H1 (cell line): ENCODE measurements at regions not wholly inside any gene's neighbourhood (a gene's known extent, or its start where the extent isn't known, plus 50 kb on each side); places are given as distances from the start of the nearest gene placed in this dataset.

Source experiments
- CTCF ChIA-PET: fragments of 300-600 bp; sonication (Branson Sonifier 250); formaldehyde crosslinking; loops from one replicate; lab custom pipeline; 2021; ENCODE audit not compliant: partially characterized antibody; lab: Charles Lee
- POLR2A ChIA-PET: fragments of 300-600 bp; sonication (Branson Sonifier 250); formaldehyde crosslinking; loops from one replicate; lab custom pipeline; 2021; ENCODE audit warnings: inconsistent platforms; ENCODE audit not compliant: partially characterized antibody; lab: Charles Lee
- DNase-seq, 2 experiments: peaks; one replicate each; pipeline versions ENCODE4 v3.0.0 to v3.0.0-alpha.2; 2010 to 2022; ENCODE audit warnings: low spot score in 2 of 2, low read depth in 1 of 2, mixed read lengths in 1 of 2
- FAIRE-seq: peaks from 2 replicates; lab custom pipeline; 2011; peaks lifted over from hg19 to GRCh38; lab: Jason Lieb, UNC
- H2AFZ ChIP-seq: 2 replicates; pipeline ENCODE4 v1.8.1; 2012; ENCODE audit warnings: low read length, inconsistent platforms
- H2AK5ac ChIP-seq: 2 replicates; pipeline ENCODE4 v1.6.1; 2013; ENCODE audit warnings: low read depth, low read length
- H2BK120ac ChIP-seq: replicated peaks from 2 replicates; pipeline ENCODE3; 2013; ENCODE audit warnings: low read depth, low read length, inconsistent platforms
- H2BK12ac ChIP-seq: 2 replicates; pipeline ENCODE4 v1.6.1; 2013; ENCODE audit warnings: low read depth, low read length
- H2BK15ac ChIP-seq: 2 replicates; pipeline ENCODE4 v1.6.1; 2013; ENCODE audit warnings: low read length
- H2BK20ac ChIP-seq: 2 replicates; pipeline ENCODE4 v1.6.1; 2013; ENCODE audit warnings: low read length
- H2BK5ac ChIP-seq: 2 replicates; pipeline ENCODE4 v1.6.1; 2013; ENCODE audit warnings: low read depth, low read length
- H3K14ac ChIP-seq: 2 replicates; pipeline ENCODE4 v1.6.1; 2013; ENCODE audit warnings: inconsistent platforms; ENCODE audit not compliant: insufficient read length
- H3K18ac ChIP-seq: 2 replicates; pipeline ENCODE4 v1.6.1; 2013; ENCODE audit warnings: low read length; ENCODE audit errors: extremely low read depth
- H3K23ac ChIP-seq: 2 replicates; pipeline ENCODE4 v1.6.1; 2013; ENCODE audit warnings: inconsistent platforms; ENCODE audit not compliant: insufficient read length
- H3K23me2 ChIP-seq: 2 replicates; pipeline ENCODE4 v1.6.1; 2013; ENCODE audit warnings: low read depth, low read length
- H3K27ac ChIP-seq: 2 replicates; pipeline ENCODE4 v1.6.1; 2011; ENCODE audit warnings: low read depth, low read length, inconsistent platforms
- H3K27me3 ChIP-seq, 4 experiments: replicated peaks in 1 of 4; 1 replicate in 1 of 4; 2 replicates in 3 of 4; pipeline versions ENCODE4 v1.6.1 to v1.8.1; 2011 to 2013; ENCODE audit warnings: low read length in 3 of 4, mild to moderate bottlenecking in 3 of 4, inconsistent platforms in 2 of 4, mixed read lengths in 2 of 4, moderate library complexity in 1 of 4; ENCODE audit not compliant: control insufficient read depth in 3 of 4, insufficient read depth in 3 of 4; ENCODE audit errors: extremely low read depth in 1 of 4
- H3K36me3 ChIP-seq, 4 experiments: 2 replicates each; pipeline versions ENCODE4 v1.6.1 to v1.8.1; 2011 to 2013; ENCODE audit warnings: mild to moderate bottlenecking in 4 of 4, low read length in 3 of 4, moderate library complexity in 2 of 4, control low read depth in 1 of 4, inconsistent platforms in 1 of 4; ENCODE audit not compliant: insufficient read depth in 4 of 4, control insufficient read depth in 2 of 4
- H3K4ac ChIP-seq: replicated peaks from 2 replicates; pipeline ENCODE3; 2013; ENCODE audit warnings: low read length, low read depth, mixed read lengths, inconsistent platforms; ENCODE audit not compliant: insufficient read length
- H3K4me1 ChIP-seq, 4 experiments: replicated peaks in 1 of 4; 1 replicate in 1 of 4; 2 replicates in 3 of 4; pipeline versions ENCODE4 v1.6.1 to v1.8.1; 2011 to 2013; ENCODE audit warnings: low read length in 3 of 4, inconsistent platforms in 2 of 4, mixed read lengths in 1 of 4; ENCODE audit not compliant: insufficient read depth in 4 of 4, control insufficient read depth in 3 of 4
- H3K4me2 ChIP-seq, 2 experiments: 2 replicates each; pipeline versions ENCODE4 v1.6.1 to v1.8.1; 2011 to 2013; ENCODE audit warnings: low read depth in 2 of 2, low read length in 2 of 2, control low read depth in 1 of 2, inconsistent platforms in 1 of 2, mild to moderate bottlenecking in 1 of 2; ENCODE audit not compliant: insufficient read depth in 1 of 2
- H3K4me3 ChIP-seq, 4 experiments: fragments of 200-600, 300-600 bp in 1 of 4; sonication (generic), shearing (Covaris generic), sonication (Bioruptor Twin) in 1 of 4; 2 replicates each; pipeline versions ENCODE4 v1.5.1 to v1.8.1; 2011 to 2016; ENCODE audit warnings: low read length in 4 of 4, low read depth in 3 of 4, control low read depth in 2 of 4, inconsistent platforms in 2 of 4, mild to moderate bottlenecking in 2 of 4, mixed read lengths in 1 of 4, moderate library complexity in 1 of 4; ENCODE audit not compliant: insufficient read depth in 2 of 4; ENCODE audit errors: extremely low read depth in 1 of 4
- H3K56ac ChIP-seq: replicated peaks from 2 replicates; pipeline ENCODE3; 2013; ENCODE audit warnings: low read depth, mild to moderate bottlenecking, mixed read lengths, low read length, inconsistent platforms; ENCODE audit not compliant: insufficient read length
- H3K79me1 ChIP-seq: 2 replicates; pipeline ENCODE4 v1.6.1; 2013; ENCODE audit warnings: low read depth, low read length, control low read depth
- H3K79me2 ChIP-seq, 2 experiments: 2 replicates each; pipeline versions ENCODE4 v1.6.1 to v1.8.1; 2012 to 2013; ENCODE audit warnings: low read length in 2 of 2, mild to moderate bottlenecking in 2 of 2, inconsistent platforms in 1 of 2; ENCODE audit not compliant: insufficient read depth in 2 of 2, control insufficient read depth in 1 of 2
- H3K9ac ChIP-seq, 4 experiments: replicated peaks in 1 of 4; 1 replicate in 1 of 4; 2 replicates in 3 of 4; pipeline versions ENCODE4 v1.6.1 to v1.8.1; 2011 to 2013; ENCODE audit warnings: low read depth in 3 of 4, low read length in 3 of 4, control low read depth in 2 of 4, mild to moderate bottlenecking in 2 of 4, moderate library complexity in 2 of 4, inconsistent platforms in 1 of 4; ENCODE audit errors: extremely low read depth in 1 of 4
- H3K9me3 ChIP-seq, 2 experiments: 2 replicates each; pipeline versions ENCODE4 v1.6.1 to v1.8.1; 2012 to 2013; ENCODE audit warnings: mild to moderate bottlenecking in 2 of 2, moderate library complexity in 2 of 2, control low read depth in 1 of 2, inconsistent platforms in 1 of 2, low read depth in 1 of 2, low read length in 1 of 2, mixed read lengths in 1 of 2; ENCODE audit not compliant: insufficient read depth in 2 of 2
- H4K20me1 ChIP-seq, 2 experiments: replicated peaks in 1 of 2; 2 replicates each; pipeline versions ENCODE3 to v1.8.1; 2011 to 2013; ENCODE audit warnings: inconsistent platforms in 2 of 2, low read length in 2 of 2, mild to moderate bottlenecking in 1 of 2; ENCODE audit not compliant: insufficient read depth in 2 of 2, control insufficient read depth in 1 of 2
- H4K5ac ChIP-seq: 2 replicates; pipeline ENCODE4 v1.6.1; 2013; ENCODE audit warnings: low read length, low read depth, mixed read lengths, inconsistent platforms; ENCODE audit not compliant: insufficient read length
- H4K8ac ChIP-seq: 2 replicates; pipeline ENCODE4 v1.8.0; 2013; ENCODE audit warnings: mild to moderate bottlenecking, moderate library complexity, low read length, inconsistent platforms; ENCODE audit not compliant: insufficient read depth; ENCODE audit errors: extremely low read depth
- H4K91ac ChIP-seq: replicated peaks from 2 replicates; pipeline ENCODE3; 2013; ENCODE audit warnings: low read length, mixed read lengths, inconsistent platforms; ENCODE audit not compliant: insufficient read length
- GABPA ChIP-seq: IDR thresholded peaks from 2 replicates; pipeline ENCODE4 v1.6.1; 2011; ENCODE audit warnings: mild to moderate bottlenecking, low read length, moderate library complexity, borderline replicate concordance; ENCODE audit not compliant: insufficient read depth
- JUN ChIP-seq: IDR thresholded peaks from 2 replicates; pipeline ENCODE4 v1.6.1; 2011; ENCODE audit warnings: low read depth, mild to moderate bottlenecking, improper control_type of control experiment, low read length
- RNF2 ChIP-seq: fragments of 200-900, 300-1000 bp; sonication (generic); IDR thresholded peaks from 2 replicates; pipeline ENCODE4 v1.7.1; 2016; ENCODE audit warnings: borderline replicate concordance, low read depth, mild to moderate bottlenecking, antibody characterized with exemption, low read length; ENCODE audit not compliant: poor library complexity, severe bottlenecking; ENCODE audit errors: missing control alignments
- SP1 ChIP-seq: IDR thresholded peaks from 2 replicates; pipeline ENCODE4 v1.6.1; 2011; ENCODE audit warnings: low read depth, low read length
- WGBS, 2 experiments: shearing (Covaris generic) in 1 of 2; methylation state at CpG; one replicate each; pipeline versions ENCODE4 v1.1.6 to v1.1.7; 2013 to 2015; ENCODE audit warnings: low lambda C conversion rate in 2 of 2, mixed read lengths in 2 of 2, inconsistent platforms in 1 of 2, low coverage in 1 of 2, missing lambda C conversion rate in 1 of 2; ENCODE audit not compliant: insufficient replicate concordance in 2 of 2, insufficient coverage in 1 of 2, insufficient read length in 1 of 2; ENCODE audit errors: extremely low coverage in 1 of 2, missing lambda C conversion rate in 1 of 2; 5-methylcytosine and 5-hydroxymethylcytosine counted together

DNA sequence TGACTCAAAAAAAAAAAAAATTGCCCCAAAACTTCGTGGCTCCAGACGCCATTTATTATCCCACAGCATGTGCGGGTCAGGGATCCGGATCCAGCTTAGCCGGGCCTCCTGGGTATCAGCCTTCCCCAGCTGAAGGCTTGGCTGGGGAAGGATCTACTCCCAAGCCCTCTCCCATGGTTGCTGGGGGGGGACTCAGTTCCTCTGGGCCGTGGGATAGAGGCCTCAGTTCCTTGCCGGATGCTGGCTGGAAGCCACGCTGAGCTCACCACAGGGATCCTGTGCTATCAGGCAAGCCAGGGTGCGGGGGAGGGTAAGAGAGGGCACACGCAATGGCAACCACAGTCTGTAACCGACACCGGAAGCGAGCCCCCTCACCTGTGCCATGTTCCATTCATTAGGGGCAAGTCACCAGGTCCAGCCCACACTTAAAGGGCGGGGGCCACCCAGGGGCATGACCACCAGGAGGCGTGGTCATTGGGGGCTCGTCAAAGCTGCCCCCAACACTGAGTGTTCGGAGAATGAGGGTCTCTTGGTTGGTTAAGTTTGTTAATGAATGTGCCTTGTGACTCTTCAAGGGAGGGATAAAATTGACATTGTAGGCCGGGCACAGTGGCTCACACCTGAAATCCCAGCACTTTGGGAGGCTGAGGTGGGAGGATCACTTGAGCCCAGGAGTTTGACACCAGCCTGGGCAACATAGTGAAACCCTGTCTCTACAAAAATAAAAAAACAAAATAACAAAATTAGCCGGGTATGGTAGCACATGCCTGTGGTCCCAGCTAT is 210.0 kb upstream of the GSE1 start:
- Histone ChIP-seq H3K9ac (no peak overlapping the region), H3K56ac (no peak overlapping the region), H3K4me3 (no peak overlapping the region), H3K18ac (no peak overlapping the region), H3K14ac (no peak overlapping the region), H2BK20ac (no peak overlapping the region), H2BK5ac (no peak overlapping the region), H3K27ac (no peak overlapping the region), H3K9me3 (peaks cover 0 to 3% of the 10 kb centered on the region in 2 experiments; a peak in 2 of 4 replicates), H2BK12ac (peak overlapping the region; percentile 39; the same call in 1 of the 2 replicates), H3K27me3 (no peaks in the 10 kb centered on the region), H2BK120ac (no peak overlapping the region), H3K4me2 (peak overlapping the region in 1 of 2 experiments; percentile 6; a peak in 1 of 4 replicates), H2AK5ac (0 out of 2 replicates have a peak overlapping the region, but pooled peaks have one; percentile 24), H3K4me1 (peaks cover 3 to 17% (median 6%) of the 10 kb centered on the region in 4 experiments; a peak in 6 of 7 replicates), H4K5ac (no peak overlapping the region), H3K79me2 (no peaks in the 10 kb centered on the region), H4K20me1 (peaks cover 0 to 14% of the 10 kb centered on the region in 2 experiments), H2BK15ac (no peak overlapping the region), H3K4ac (no peak overlapping the region), H4K91ac (no peak overlapping the region), H3K23me2 (peaks cover 8% of the 10 kb centered on the region; the same call in 1 of the 2 replicates), H3K36me3 (no peaks in the 10 kb centered on the region), H3K23ac (no peak overlapping the region), H4K8ac (no peak overlapping the region), H2AFZ (no peak overlapping the region), H3K79me1 (peaks cover 6% of the 10 kb centered on the region)
- FAIRE-seq (no peak), DNase-seq (peak in 1 of 2 experiments; percentile 59)
- 75% methylated on average over 19 of the region's 19 CpGs; no CpG with 5 or more reads in 1 of the 2 experiments for WGBS, 2 experiments
- CTCF ChIA-PET, result interaction anchor here (0.6 to 3.4 kb wide), 20 partner anchors 9 to 280 kb away, joined by 3 to 37 read pairs (median 6); no protein-coding TSS in a partner anchor
- POLR2A ChIA-PET, result interaction anchor here (0.5 to 1.9 kb wide), 6 partner anchors 9 to 271 kb away, joined by 3 to 6 read pairs (median 4); no protein-coding TSS in a partner anchor
- TF ChIP-seq SP1 (0 out of 2 replicates have a peak, but pooled peaks have one; percentile 17), GABPA (peak; percentile 24; the same call in 1 of the 2 replicates), RNF2 (no peak), JUN (no peak)
